ENCODE measurements at regions not wholly inside any gene's neighbourhood (a gene's known extent, or its start where the extent isn't known, plus 50 kb on each side); places are given as distances from the start of the nearest gene placed in this dataset.

- TF ChIP-seq CTCF (conservative IDR thresholded peaks at IDR 0.05) (no peak), EZH2 (IDR thresholded peaks at IDR 0.05; ENCODE audit: low read depth) (no peak)
Observed at GRCh38 chr6:118712969-118713368, 61.6 kb upstream of the CEP85L start.

All from PC-9 (cell line).